ENCODE measurements at regions not wholly inside any gene's neighbourhood (a gene's known extent, or its start where the extent isn't known, plus 50 kb on each side); places are given as distances from the start of the nearest gene placed in this dataset.
A peak's percentile ranks its signal among the peaks of the same experiment; 100 is the strongest.

DNA sequence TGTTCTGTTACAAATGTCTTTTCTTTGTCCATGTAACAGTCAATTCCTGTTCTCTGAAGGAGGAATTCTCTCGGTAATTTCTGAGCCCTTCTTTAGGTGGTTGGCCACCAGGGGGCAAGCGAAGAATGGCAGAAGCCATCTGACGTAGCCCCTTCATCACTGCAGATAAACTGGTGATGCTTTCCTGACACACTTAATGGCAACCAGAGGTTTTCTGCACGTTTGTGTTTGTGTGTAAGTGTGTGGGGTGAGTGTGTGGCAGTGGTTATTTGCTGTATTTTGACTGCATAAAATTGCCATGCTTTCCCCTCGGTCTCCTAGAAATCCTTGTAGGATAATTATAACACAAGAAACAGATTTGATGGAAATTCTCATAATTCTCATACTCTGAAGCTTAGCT, 64.8 kb upstream of the STOX2 start:
- TF ChIP-seq, protein P1, sequence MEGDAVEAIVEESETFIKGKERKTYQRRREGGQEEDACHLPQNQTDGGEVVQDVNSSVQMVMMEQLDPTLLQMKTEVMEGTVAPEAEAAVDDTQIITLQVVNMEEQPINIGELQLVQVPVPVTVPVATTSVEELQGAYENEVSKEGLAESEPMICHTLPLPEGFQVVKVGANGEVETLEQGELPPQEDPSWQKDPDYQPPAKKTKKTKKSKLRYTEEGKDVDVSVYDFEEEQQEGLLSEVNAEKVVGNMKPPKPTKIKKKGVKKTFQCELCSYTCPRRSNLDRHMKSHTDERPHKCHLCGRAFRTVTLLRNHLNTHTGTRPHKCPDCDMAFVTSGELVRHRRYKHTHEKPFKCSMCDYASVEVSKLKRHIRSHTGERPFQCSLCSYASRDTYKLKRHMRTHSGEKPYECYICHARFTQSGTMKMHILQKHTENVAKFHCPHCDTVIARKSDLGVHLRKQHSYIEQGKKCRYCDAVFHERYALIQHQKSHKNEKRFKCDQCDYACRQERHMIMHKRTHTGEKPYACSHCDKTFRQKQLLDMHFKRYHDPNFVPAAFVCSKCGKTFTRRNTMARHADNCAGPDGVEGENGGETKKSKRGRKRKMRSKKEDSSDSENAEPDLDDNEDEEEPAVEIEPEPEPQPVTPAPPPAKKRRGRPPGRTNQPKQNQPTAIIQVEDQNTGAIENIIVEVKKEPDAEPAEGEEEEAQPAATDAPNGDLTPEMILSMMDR (conservative IDR thresholded peaks at IDR 0.05) = peak; percentile 96
- peak; percentile 93 for DNase-seq
- H3K27ac Mint-ChIP-seq = no peak overlapping the region
- no peaks in the 10 kb centered on the region for H3K36me3 ChIP-seq (ENCODE audit: control insufficient read depth, insufficient read depth, low read length)
- H3K36me3 Mint-ChIP-seq (ENCODE audit: low read depth) = no peaks in the 10 kb centered on the region
- no peak overlapping the region for H3K9ac ChIP-seq (ENCODE audit: extremely low read depth, low read length, poor library complexity, severe bottlenecking)
- no peaks in the 10 kb centered on the region for H3K4me1 ChIP-seq (ENCODE audit: control insufficient read depth, insufficient read depth, low read length)
- 0 to 3% methylated on average over 3 to 4 of the region's 5 CpGs for WGBS, 2 experiments (ENCODE audit: insufficient coverage in 1 of 2, insufficient read length in 1 of 2)
- peaks cover 2% of the 10 kb centered on the region for H3K27me3 Mint-ChIP-seq (ENCODE audit: insufficient read depth)
- H3K4me1 Mint-ChIP-seq = no peaks in the 10 kb centered on the region
- no peaks in the 10 kb centered on the region for H3K27me3 ChIP-seq (ENCODE audit: control insufficient read depth, insufficient read depth, low read length, poor library complexity, severe bottlenecking)
- H3K27ac ChIP-seq (ENCODE audit: low read depth, low read length) = no peak overlapping the region
- H3K4me3 Mint-ChIP-seq = no peak overlapping the region
- H3K9me3 Mint-ChIP-seq = no peaks in the 10 kb centered on the region
- no peaks in the 10 kb centered on the region for H3K9me3 ChIP-seq (ENCODE audit: control insufficient read depth, low read length)
- no peak overlapping the region for H3K4me3 ChIP-seq (ENCODE audit: low read length)

DNA sequence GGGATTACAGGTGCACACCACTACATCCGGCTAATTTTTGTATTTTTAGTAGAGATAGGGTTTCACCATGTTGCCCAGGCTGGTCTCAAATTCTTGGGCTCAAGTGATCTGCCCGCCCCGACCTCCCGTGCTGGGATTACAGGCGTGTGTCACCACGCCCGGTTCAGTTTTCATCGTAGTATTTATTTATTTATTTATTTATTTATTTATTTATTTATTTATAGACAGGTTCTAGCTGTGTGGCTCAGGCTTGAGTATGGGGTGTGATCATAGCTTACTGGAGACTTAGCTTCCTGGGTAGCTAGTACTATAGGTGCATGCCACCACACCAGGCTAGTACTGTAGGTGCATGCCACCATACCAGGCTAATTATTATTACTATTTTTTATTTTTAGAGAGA, 64.1 kb upstream of the STOX2 start:
- TF ChIP-seq, protein P1 (conservative IDR thresholded peaks at IDR 0.05) = no peak
- Histone ChIP-seq H3K9ac (ENCODE audit: extremely low read depth, low read length, poor library complexity, severe bottlenecking) (no peak overlapping the region), H3K27me3 (ENCODE audit: control insufficient read depth, insufficient read depth, low read length, poor library complexity, severe bottlenecking) (no peaks in the 10 kb centered on the region), H3K4me3 (ENCODE audit: low read length) (no peak overlapping the region), H3K9me3 (ENCODE audit: control insufficient read depth, low read length) (no peaks in the 10 kb centered on the region), H3K27ac (ENCODE audit: low read depth, low read length) (no peak overlapping the region), H3K4me1 (ENCODE audit: control insufficient read depth, insufficient read depth, low read length) (no peaks in the 10 kb centered on the region), H3K36me3 (ENCODE audit: control insufficient read depth, insufficient read depth, low read length) (no peaks in the 10 kb centered on the region)
- peaks cover 2% of the 10 kb centered on the region for H3K27me3 Mint-ChIP-seq (ENCODE audit: insufficient read depth)
- H3K9me3 Mint-ChIP-seq = no peaks in the 10 kb centered on the region
- WGBS, 2 experiments (ENCODE audit: insufficient coverage in 1 of 2, insufficient read length in 1 of 2) = 94% methylated on average over 4 of the region's 8 CpGs; no CpG with 5 or more reads in 1 of the 2 experiments
- DNase-seq = no peak
- H3K4me3 Mint-ChIP-seq = no peak overlapping the region
- H3K4me1 Mint-ChIP-seq = no peaks in the 10 kb centered on the region
- H3K36me3 Mint-ChIP-seq (ENCODE audit: low read depth) = no peaks in the 10 kb centered on the region
- H3K27ac Mint-ChIP-seq = no peak overlapping the region

DNA sequence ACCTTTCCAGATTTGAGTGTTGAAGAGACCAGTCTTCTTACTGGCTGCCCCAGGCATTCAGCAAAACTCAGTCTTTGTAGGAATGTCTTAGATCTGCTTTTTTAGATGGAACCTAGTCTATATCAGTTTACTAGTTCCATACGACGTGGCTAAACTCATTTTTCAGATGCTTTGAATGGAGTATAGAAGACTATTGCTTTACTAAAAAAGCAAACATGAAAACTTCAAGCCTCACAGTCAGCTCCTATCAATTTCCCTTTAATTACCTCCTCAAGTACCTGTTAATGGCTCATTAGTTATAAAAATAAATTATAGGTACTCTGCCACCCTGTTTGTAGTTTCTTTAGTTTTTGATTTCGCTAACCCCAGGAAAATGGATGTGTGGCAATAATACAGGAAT, 63.0 kb upstream of the STOX2 start:
- H3K36me3 Mint-ChIP-seq (ENCODE audit: low read depth) = no peaks in the 10 kb centered on the region
- TF ChIP-seq, protein P1 (conservative IDR thresholded peaks at IDR 0.05) = no peak
- Histone ChIP-seq H3K4me3 (ENCODE audit: low read length) (no peak overlapping the region), H3K9me3 (ENCODE audit: control insufficient read depth, low read length) (peaks cover 6% of the 10 kb centered on the region), H3K4me1 (ENCODE audit: control insufficient read depth, insufficient read depth, low read length) (no peaks in the 10 kb centered on the region), H3K9ac (ENCODE audit: extremely low read depth, low read length, poor library complexity, severe bottlenecking) (no peak overlapping the region), H3K27me3 (ENCODE audit: control insufficient read depth, insufficient read depth, low read length, poor library complexity, severe bottlenecking) (no peaks in the 10 kb centered on the region), H3K27ac (ENCODE audit: low read depth, low read length) (no peak overlapping the region), H3K36me3 (ENCODE audit: control insufficient read depth, insufficient read depth, low read length) (no peaks in the 10 kb centered on the region)
- 88 to 92% methylated on average over 2 to 3 of the region's 3 CpGs for WGBS, 2 experiments (ENCODE audit: insufficient coverage in 1 of 2, insufficient read length in 1 of 2)
- H3K27me3 Mint-ChIP-seq (ENCODE audit: insufficient read depth) = peaks cover 2% of the 10 kb centered on the region
- no peak overlapping the region for H3K27ac Mint-ChIP-seq
- H3K4me3 Mint-ChIP-seq = no peak overlapping the region
- H3K9me3 Mint-ChIP-seq = peaks cover 3% of the 10 kb centered on the region
- DNase-seq = no peak
- H3K4me1 Mint-ChIP-seq = no peaks in the 10 kb centered on the region
